Breast epithelium (tissue), 4 donors: ENCODE measurements at regions not wholly inside any gene's neighbourhood (a gene's known extent, or its start where the extent isn't known, plus 50 kb on each side); places are given as distances from the start of the nearest gene placed in this dataset.

Experiments
- DNase-seq, 2 donors: peaks; one replicate each; pipeline ENCODE4 v3.0.0-alpha.2; 2019; ENCODE audit warnings: low spot score in 2 of 2
- H3K27ac ChIP-seq, 2 donors: fragments of 200-600 bp; sonication (generic) in 1 of 2; one replicate each; pipeline ENCODE4 v1.5.1; 2016 to 2019; ENCODE audit warnings: mild to moderate bottlenecking in 1 of 2
- H3K27me3 ChIP-seq, 2 donors: fragments of 200-600 bp; sonication (generic) in 1 of 2; one replicate each; pipeline versions ENCODE4 v1.5.1 to v1.6.0; 2017 to 2019; ENCODE audit warnings: control low read depth in 1 of 2, mild to moderate bottlenecking in 1 of 2
- H3K36me3 ChIP-seq: fragments of 200-600 bp; one replicate; pipeline ENCODE4 v1.5.1; 2019
- H3K4me1 ChIP-seq, 2 donors: fragments of 200-600 bp; sonication (generic); one replicate each; pipeline ENCODE4 v1.5.1; 2016 to 2019; ENCODE audit warnings: control low read depth in 1 of 2
- H3K4me3 ChIP-seq, 3 donors: fragments of 200-600 bp; sonication (generic); 1 replicate in 2 of 3; 2 replicates in 1 of 3; pipeline ENCODE4 v1.5.1; 2016 to 2019; ENCODE audit warnings: mild to moderate bottlenecking in 3 of 3, moderate library complexity in 2 of 3
- H3K9me3 ChIP-seq, 2 donors: fragments of 200-600 bp; sonication (generic) in 1 of 2; one replicate each; pipeline ENCODE4 v1.5.1; 2016 to 2019; ENCODE audit warnings: control low read depth in 1 of 2
- POLR2A ChIP-seq: fragments of 450-650 bp; IDR thresholded peaks from one replicate; pipeline ENCODE4 v1.6.1; 2016; ENCODE audit warnings: antibody characterized with exemption, mild to moderate bottlenecking, moderate library complexity
- POLR2AphosphoS5 ChIP-seq, 3 donors: sonication (generic); formaldehyde crosslinking; IDR thresholded peaks; one replicate each; pipeline ENCODE4 v1.6.1; 2017; ENCODE audit warnings: antibody characterized with exemption in 3 of 3
- intact Hi-C: fragments of 100-400 bp; cut with DNase I; formaldehyde crosslinking; loops from one replicate; pipeline ENCODE4 v1.15.1; 2023; ENCODE audit warnings: low total_unique reads
- TF ChIP-seq, protein P1 (sequence below), 3 donors: fragments of 450-650 bp; IDR thresholded peaks; one replicate each; pipeline ENCODE4 v1.5.1; 2016 to 2017; ENCODE audit warnings: antibody characterized with exemption in 3 of 3, mild to moderate bottlenecking in 3 of 3, moderate library complexity in 3 of 3

DNA sequence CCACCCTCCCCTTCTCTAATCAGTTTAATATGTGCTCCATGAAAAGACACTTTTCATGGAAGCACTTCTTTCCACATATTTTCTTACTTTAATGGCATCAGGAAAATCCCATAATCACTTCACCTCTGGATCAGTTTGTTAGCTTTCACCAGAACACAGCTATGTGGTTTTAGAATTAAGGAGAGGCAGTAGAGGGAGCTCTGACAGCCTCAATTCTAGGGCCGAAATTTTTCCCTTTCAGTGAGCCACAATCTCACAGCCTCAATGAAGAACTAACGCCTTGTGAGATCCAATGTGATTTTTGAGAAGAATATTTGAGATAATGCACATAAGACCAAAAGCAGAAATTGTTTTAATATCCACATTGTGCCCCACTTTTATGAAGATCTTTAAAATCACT lies 1494.0 kb upstream of the CDH8 start:
- no peak for DNase-seq
- H3K4me3 ChIP-seq = no peak overlapping the region
- TF ChIP-seq POLR2A (no peak), POLR2AphosphoS5 (IDR thresholded peaks at IDR 0.05) (no peak)
- TF ChIP-seq, protein P1, sequence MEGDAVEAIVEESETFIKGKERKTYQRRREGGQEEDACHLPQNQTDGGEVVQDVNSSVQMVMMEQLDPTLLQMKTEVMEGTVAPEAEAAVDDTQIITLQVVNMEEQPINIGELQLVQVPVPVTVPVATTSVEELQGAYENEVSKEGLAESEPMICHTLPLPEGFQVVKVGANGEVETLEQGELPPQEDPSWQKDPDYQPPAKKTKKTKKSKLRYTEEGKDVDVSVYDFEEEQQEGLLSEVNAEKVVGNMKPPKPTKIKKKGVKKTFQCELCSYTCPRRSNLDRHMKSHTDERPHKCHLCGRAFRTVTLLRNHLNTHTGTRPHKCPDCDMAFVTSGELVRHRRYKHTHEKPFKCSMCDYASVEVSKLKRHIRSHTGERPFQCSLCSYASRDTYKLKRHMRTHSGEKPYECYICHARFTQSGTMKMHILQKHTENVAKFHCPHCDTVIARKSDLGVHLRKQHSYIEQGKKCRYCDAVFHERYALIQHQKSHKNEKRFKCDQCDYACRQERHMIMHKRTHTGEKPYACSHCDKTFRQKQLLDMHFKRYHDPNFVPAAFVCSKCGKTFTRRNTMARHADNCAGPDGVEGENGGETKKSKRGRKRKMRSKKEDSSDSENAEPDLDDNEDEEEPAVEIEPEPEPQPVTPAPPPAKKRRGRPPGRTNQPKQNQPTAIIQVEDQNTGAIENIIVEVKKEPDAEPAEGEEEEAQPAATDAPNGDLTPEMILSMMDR (IDR thresholded peaks at IDR 0.05) = no peak
- no peaks in the 10 kb centered on the region for H3K4me1 ChIP-seq
- no peak overlapping the region for H3K27ac ChIP-seq
- intact Hi-C loops = no loop called here
- H3K27me3 ChIP-seq = no peaks in the 10 kb centered on the region
- H3K36me3 ChIP-seq = no peaks in the 10 kb centered on the region
- peaks cover 0 to 11% of the 10 kb centered on the region in 2 donors for H3K9me3 ChIP-seq

DNA sequence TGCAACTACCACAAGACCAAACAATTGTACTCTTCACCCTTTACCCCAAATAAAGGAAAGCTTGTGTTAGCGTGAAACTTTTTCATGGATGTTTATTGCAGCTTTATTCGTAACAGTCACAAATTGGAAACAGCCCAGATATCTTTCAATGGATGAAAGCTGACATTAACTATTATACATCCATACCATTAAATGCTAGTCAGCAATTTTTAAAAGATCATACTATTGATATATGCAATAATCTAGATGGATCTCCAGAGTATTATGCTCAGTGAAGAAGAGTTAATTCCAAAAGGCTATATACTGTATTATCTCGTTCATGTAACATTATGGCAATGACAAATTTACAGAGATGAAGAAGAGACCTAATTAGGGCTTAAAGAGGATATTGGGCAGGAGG lies 1491.2 kb upstream of the CDH8 start:
- intact Hi-C loops = no loop called here
- H3K36me3 ChIP-seq = no peaks in the 10 kb centered on the region
- H3K27ac ChIP-seq = no peak overlapping the region
- no peak for DNase-seq
- no peaks in the 10 kb centered on the region for H3K27me3 ChIP-seq
- no peak for TF ChIP-seq POLR2A
- H3K9me3 ChIP-seq = no peaks in the 10 kb centered on the region
- H3K4me3 ChIP-seq = no peak overlapping the region
- no peaks in the 10 kb centered on the region for H3K4me1 ChIP-seq

DNA sequence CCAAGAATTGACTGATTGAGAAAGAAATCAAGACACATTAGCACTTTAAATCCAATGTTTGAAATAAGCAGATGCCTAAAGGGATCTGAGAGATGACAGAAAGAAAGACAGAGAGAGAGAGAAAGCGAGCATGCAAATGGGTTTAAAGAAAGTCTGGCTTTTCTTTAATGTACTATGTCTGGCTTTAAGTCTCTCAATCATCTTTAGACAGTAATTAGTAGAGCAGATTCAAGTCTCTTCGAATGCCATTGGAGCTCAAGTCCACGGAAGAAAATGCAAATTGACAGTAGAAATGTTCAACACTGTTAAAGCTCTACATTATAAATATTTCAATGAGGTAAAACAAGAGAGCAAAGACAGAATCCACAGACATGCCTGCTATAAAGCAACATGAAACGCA lies 1480.2 kb upstream of the CDH8 start:
- intact Hi-C loops = no loop called here
- Histone ChIP-seq H3K36me3 (no peaks in the 10 kb centered on the region), H3K27me3 (no peaks in the 10 kb centered on the region), H3K9me3 (no peaks in the 10 kb centered on the region), H3K4me1 (no peaks in the 10 kb centered on the region), H3K4me3 (no peak overlapping the region), H3K27ac (no peak overlapping the region)
- DNase-seq = no peak
- TF ChIP-seq, protein P1 (IDR thresholded peaks at IDR 0.05) = no peak
- no peak for TF ChIP-seq POLR2AphosphoS5 (IDR thresholded peaks at IDR 0.05)
- TF ChIP-seq POLR2A = no peak

DNA sequence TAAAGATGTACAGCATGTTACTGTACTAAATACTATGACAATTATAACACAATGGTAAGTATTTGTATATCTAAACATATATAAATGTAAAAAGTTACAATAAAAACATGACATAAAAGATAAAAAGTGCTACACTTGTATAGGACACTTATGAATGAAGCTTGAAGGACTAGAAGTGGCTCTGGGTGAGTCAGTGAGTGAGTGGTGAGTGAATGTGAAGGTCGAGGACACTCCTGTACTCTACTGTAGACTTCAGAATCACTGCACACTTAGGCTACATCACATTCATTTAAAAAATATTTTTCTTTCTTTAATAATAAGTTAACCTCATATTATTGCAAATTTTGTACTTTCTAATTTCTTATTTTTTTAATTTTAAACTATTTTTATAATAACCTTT lies 1476.7 kb upstream of the CDH8 start:
- no peaks in the 10 kb centered on the region for H3K9me3 ChIP-seq
- no peaks in the 10 kb centered on the region for H3K27me3 ChIP-seq
- no peak for DNase-seq
- no peak for TF ChIP-seq POLR2A
- TF ChIP-seq POLR2AphosphoS5 (IDR thresholded peaks at IDR 0.05) = no peak
- TF ChIP-seq, protein P1 (IDR thresholded peaks at IDR 0.05) = no peak
- H3K27ac ChIP-seq = no peak overlapping the region
- no peak overlapping the region for H3K4me3 ChIP-seq
- intact Hi-C loops = no loop called here
- peaks cover 5% of the 10 kb centered on the region for H3K36me3 ChIP-seq
- H3K4me1 ChIP-seq = no peaks in the 10 kb centered on the region

DNA sequence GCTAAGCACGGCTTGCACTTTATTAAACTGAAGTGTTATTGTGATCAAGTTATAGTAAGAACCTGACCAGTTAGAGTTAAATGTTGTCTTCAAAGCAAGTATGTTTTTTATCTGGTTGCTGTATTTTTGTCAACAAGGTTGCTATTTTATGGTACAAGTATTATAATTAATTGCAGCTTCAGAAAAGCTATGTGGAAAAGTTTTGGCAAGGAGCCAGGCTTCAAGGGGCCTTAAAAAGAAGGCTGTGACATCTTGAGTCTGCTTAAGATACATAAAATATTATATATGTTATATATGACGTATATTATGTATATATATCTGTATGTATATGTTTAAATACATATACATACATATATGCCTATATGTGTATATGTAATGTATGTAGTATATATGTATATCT lies 1461.2 kb upstream of the CDH8 start:
- H3K27ac ChIP-seq = no peak overlapping the region
- TF ChIP-seq POLR2A = no peak
- TF ChIP-seq, protein P1 (IDR thresholded peaks at IDR 0.05) = no peak
- no peak for TF ChIP-seq POLR2AphosphoS5 (IDR thresholded peaks at IDR 0.05)
- intact Hi-C loops = no loop called here
- H3K36me3 ChIP-seq = no peaks in the 10 kb centered on the region
- H3K4me3 ChIP-seq = no peak overlapping the region
- H3K9me3 ChIP-seq = no peaks in the 10 kb centered on the region
- no peak for DNase-seq
- no peaks in the 10 kb centered on the region for H3K4me1 ChIP-seq
- no peaks in the 10 kb centered on the region for H3K27me3 ChIP-seq

DNA sequence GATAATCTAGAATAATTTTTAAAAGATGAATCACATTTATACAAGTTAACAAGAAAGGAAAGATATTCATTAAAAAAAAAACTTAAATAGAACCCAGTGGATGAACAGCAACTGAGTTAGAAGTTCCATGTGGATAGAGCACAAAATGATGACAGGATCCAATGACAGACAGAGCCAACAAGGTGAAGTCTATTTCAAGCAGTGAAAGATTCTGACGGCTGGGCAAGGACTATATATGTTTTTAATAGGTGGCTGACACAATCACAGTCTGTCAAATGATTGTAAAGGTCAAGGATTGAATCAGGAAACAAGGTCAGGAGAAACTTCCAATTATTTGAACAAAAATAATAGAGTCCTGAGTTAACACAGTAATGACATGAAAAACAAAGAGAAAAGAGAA lies 1460.0 kb upstream of the CDH8 start:
- DNase-seq = no peak
- Histone ChIP-seq H3K36me3 (no peaks in the 10 kb centered on the region), H3K27me3 (no peaks in the 10 kb centered on the region), H3K4me1 (no peaks in the 10 kb centered on the region), H3K9me3 (no peaks in the 10 kb centered on the region), H3K4me3 (no peak overlapping the region), H3K27ac (no peak overlapping the region)
- intact Hi-C loops = no loop called here
- TF ChIP-seq POLR2A = no peak
- TF ChIP-seq, protein P1 (IDR thresholded peaks at IDR 0.05) = no peak
- no peak for TF ChIP-seq POLR2AphosphoS5 (IDR thresholded peaks at IDR 0.05)
